ENCODE measurements at regions not wholly inside any gene's neighbourhood (a gene's known extent, or its start where the extent isn't known, plus 50 kb on each side); places are given as distances from the start of the nearest gene placed in this dataset.
A peak's percentile ranks its signal among the peaks of the same experiment; 100 is the strongest.
"Not testable (repeated sequence)": the region's sequence is repeated elsewhere in the genome, so short reads cannot be mapped to it uniquely, and the experiment has no call there.

GRCh38 chr1:228824366-228824765, 89.1 kb downstream of the RHOU start:
- DNase-seq (ENCODE audit: low read depth in 2 of 2): no peak

DNA sequence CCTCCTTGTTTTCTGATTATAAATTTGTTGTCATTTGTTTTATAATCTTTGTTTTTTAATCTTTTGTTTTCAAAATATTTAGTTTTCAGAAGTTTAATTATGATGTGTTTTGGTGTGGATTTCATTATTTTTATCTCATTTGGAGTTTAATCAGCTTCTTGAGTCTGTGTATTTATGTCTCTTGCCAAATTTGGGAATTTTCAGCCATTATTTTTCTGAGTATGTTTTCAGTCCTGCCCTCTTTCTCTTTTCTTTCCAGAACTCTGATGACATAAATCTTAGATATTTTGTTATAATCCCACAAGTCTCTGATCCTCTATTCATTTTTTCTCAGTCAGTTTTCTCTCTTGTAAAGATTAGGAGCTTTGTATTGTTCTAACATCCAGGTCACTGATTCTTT, 89.8 kb downstream of the RHOU start:
- DNase-seq (ENCODE audit: low read depth in 2 of 2): no peak

GRCh38 chr1:228825840-228826484, 90.7 kb downstream of the RHOU start:
- DNase-seq (ENCODE audit: low read depth in 2 of 2): no peak

DNA sequence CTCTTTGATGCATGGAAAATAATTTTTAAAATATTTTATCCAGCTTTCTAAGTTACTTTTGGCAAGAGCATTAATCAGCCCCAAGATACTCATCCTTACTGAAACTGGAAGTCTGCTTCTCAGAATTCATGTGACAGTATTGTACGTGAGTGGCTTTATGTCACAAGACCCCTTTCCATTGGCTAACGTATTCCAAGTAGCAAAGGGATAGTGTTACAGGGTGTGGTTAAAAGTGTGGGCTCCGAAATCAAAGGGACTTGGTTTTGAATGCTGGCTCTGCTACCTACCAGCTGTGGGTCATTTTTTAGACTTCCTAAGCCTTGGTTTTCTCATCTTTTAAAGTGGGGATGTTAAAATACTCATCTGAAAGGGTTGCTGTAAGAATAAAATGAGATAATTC, 91.7 kb downstream of the RHOU start:
- DNase-seq (ENCODE audit: low read depth in 2 of 2): no peak

DNA sequence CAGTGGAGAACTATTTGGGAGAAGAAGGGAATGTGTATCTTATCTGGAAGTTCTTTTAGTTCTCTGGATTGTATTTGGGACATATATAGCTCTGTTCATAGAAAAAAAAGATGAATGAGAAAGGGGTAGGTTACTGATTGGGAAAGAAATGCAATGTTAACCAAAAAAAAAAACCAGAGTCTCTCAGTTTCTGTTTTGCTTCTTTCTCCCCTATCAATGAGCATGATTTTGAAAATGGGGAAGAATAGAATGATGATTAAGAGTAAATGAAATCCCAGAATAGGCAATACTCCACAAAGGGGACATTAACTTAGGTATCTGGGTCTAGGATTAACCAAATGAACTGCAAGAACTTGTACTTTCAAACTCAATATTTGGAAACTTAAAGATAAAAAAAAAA, 92.9 kb downstream of the RHOU start:
- no peak for DNase-seq (ENCODE audit: low read depth in 2 of 2)

DNA sequence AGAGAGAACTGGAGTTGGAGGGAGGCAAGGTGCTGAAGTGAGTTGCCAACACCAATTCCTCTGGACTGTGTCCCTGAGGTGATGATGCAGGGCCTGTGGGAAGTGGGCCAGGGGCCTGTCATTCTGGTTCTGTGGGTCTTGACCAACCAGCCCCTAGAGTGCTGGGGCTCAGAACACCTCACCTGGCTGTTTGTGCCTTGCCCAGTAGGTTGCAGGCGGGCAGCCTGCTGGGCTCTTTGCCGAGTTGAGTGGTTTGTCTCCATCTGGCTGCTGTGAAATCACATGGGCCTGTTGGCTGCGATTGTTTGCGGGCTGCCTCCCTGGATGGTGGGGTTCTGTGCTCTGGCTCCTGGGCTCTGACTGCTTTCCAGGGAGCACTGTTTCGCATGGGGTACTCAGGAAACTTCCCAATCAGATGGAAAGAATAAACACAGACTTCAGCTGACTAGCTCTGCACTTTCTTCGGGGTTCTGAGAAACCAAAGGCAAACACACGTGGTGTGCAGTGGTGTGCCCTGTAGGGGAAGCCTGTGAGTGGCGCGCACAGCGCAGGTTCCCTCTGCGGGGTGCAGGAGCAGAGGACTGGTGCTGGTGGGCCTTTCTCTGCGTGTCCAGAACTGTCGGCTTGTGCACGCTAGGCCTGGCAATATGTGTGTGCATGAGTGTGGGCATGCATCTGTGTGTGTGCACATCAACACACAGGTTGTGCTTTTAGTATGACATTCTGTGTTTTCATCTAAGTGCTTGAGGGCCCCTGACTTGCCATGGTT, 95.1 kb downstream of the RHOU start:
- no peak for DNase-seq (ENCODE audit: low read depth in 2 of 2)

DNA sequence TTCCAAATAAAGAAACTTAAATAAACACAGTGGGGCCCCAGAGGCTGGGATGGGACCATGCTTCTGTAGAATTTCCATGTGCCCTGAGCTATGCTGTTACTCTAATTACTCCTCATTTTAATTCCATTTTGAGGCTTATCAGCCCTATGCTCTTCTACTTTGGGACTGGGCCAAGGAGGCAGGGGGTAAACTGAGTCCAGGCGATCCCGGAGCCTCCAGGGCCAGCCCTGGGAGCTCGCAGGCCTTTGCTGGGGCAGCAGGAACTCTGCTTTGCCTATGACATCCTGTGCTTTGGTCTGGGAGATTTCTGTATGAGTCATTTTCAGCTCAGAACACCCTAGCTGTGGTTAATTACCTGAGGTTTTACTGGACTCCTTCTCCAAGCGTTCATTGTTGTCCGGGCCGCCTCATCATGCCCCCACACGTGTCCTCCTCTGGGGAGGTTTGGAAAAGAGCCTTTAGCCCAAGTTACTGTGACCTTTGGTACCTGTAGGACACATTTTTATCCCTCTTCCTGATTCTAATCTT, 95.7 kb downstream of the RHOU start:
- DNase-seq (ENCODE audit: low read depth in 2 of 2): peak; percentile 17 to 28

- DNase-seq (ENCODE audit: low read depth in 2 of 2): no peak
Observed at GRCh38 chr1:228833911-228834688, 98.8 kb downstream of the RHOU start.

DNA sequence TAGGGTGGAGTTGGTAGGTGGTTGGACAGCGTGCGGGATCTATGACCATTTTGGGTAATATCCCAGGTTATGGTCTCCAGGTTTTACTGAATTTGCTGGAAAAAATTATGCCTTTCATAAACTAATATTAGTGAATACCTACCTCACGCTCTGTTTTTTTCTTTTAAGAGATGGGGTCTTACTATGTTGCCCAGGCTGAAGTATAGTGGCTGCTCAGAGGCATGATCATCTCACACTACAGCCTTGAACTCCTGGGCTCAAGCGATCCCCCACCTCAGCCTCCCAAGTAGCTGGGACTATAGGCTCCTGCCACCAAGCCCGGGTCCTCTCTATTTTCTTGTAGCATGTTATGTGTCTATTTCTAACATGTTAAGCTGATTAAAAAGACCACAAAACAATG, 100.2 kb downstream of the RHOU start:
- no peak for DNase-seq (ENCODE audit: low read depth in 2 of 2)

- no peak for DNase-seq (ENCODE audit: low read depth in 2 of 2)
Observed at GRCh38 chr1:228835911-228836310, 100.6 kb downstream of the RHOU start.

- DNase-seq (ENCODE audit: low read depth in 2 of 2): no peak
Observed at GRCh38 chr1:228836427-228836826, 101.1 kb downstream of the RHOU start.

DNA sequence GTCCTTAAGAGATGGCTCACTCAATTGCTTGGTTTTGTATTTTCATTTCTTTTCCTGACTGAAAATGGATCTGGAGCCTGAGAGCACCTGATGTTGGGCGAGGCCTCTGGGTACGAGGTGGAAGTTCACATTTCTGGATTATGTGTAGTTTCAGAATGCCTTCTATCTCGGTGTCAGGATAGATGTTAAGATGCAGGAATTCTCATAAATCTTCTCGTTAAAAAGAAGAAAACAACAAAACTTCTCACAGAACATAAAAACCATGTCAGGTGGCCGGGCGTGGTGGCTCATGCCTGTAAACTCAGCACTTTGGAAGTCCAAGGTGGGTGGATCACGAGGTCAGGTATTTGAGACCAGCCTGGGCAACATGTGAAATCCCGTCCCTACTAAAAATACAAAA, 101.8 kb downstream of the RHOU start:
- no peak for DNase-seq (ENCODE audit: low read depth in 2 of 2)

DNA sequence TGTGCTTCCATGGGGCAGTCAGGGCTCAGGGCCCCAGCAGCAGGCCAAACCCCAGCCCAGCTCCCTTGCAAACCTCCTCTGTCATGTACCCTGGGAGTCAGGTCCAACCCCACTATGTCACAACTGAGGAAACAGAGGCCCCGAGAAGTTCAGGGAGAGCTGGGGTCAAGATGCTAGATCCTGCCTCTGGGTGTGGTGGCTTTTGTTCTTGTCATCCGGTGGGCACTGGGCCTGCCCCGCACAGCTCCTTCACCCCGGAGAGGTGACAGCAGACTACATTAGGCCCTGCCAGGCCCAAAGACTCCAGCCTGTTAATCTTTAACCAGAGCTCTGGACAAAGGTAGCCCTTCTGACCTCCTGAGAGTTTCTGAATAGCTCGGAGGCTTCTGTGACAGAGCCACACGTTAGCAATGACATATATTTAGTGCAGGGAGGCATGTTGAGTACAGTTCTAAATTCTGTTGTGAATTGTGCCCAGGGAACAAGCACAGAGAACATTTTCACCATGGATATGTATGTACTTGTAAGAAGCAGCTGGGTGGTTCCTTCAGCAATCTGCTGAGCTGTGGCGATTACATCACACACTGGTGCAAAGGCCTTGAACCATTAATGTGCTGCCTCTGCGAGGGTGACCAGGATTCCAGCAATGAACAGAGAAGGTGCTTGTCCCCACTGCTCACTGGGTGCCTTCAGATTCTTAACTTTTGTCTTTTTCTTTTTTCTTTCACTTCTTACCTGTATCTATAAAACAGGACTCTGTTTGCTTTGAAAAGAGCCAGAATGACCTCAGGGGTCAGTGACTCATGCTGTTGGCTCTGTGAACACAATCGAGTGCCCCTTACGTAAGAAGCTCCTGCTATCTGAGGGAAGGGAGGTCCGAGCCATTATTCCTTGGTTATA, 102.8 kb downstream of the RHOU start:
- peak in 1 of 2 experiments; percentile 24 for DNase-seq (ENCODE audit: low read depth in 2 of 2)

- no peak for DNase-seq (ENCODE audit: low read depth in 2 of 2)
Observed at GRCh38 chr1:228838717-228839500, 103.6 kb downstream of the RHOU start.

GRCh38 chr1:228839656-228840055, 104.4 kb downstream of the RHOU start:
- DNase-seq (ENCODE audit: low read depth in 2 of 2): no peak

DNA sequence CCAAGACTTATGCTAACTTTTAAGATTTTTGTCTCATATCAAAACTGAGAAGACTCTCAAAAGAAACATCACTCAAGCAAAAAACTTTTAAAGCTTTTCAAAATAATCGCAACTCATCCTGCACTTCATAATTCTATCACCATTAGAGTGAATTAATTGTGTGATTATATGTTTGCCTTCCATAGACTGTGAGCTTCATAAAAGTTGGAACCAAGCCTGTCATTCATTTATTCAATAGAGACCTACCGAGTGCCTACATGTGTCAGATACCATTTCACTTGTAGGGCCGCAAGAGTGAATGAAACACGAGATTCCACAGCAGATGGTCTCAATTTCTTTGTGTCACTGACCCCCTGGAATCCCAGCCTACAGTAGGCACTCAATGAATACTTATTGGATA, 106.4 kb downstream of the RHOU start:
- no peak for DNase-seq (ENCODE audit: low read depth in 2 of 2)

DNA sequence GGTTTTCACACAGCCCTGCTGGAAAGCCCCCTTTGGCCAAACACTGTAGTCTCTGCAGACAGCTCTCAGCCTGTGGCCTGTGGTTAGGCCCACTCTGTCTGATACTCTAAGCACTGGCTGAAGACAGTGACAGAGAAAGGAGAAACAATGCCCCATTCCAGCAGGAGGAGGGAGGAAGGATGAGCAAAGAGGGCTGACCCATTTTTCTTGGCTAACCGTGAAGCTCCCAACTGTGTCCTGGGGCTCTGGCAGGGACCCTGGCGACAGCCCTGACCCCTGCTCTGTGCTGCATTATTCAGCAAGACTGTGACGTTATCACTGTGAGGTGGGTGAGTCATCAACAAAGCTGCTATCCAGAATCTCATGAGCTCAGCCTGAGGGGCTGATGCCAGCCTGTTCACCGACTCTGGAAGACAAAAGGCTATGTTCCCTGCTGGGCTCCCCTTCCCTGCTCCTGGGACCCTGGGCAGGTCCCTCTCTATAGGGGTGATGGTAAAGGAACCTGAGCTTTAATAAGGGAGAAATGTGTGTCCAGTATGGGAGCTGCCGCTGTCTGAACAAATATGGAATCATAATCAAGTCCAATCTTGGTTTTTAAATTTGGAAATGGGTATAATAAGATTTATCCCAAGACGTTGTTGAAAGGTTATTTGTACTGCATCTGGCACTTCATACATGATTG, 107.0 kb downstream of the RHOU start:
- DNase-seq (ENCODE audit: low read depth in 2 of 2): peak in 1 of 2 experiments; percentile 25

DNA sequence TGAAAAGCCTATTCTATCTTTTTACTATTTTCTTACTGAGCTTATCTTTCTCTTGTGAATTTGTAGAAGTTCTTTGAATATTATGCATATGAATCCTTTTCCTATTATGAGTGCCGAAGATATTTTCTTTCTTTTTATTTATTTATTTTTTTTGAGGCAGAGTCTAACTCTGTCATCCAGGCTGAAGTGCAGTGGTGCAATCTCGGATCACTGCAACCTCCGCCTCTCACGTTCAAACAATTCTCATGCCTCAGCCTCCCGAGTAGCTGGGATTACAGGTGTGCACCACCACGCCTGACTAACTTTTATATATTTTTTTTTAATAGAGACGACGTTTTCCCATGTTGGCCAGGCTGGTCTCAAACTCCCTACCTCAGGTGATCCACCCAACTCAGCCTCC, 109.8 kb downstream of the RHOU start:
- no peak for DNase-seq (ENCODE audit: low read depth in 2 of 2)

DNA sequence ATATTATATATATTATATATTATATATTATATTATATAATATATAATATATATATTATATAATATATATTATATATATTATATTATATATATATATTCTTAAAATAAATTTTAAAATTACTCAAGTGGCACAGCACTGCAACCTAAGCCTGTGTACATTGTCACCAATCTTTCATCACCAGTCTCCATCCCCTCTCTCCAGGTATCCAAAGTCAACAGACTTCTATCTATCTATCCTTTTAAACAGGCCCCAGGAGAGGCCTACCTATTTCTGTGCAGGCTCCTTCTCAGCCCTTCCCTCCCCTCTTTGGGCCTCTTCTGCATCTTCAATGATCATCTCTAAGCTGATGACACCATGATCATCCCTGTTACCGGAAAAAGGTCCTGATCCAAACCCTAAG, 111.7 kb downstream of the RHOU start:
- no peak for DNase-seq (ENCODE audit: low read depth in 2 of 2)

- not testable (repeated sequence) for DNase-seq (ENCODE audit: low read depth in 2 of 2)
Observed at GRCh38 chr1:228847451-228847850, 112.2 kb downstream of the RHOU start.

Data from fibroblast of skin of left quadriceps (primary cell).